Activated T-cell treated with anti-CD3 and anti-CD28 coated beads, Interleukin-2, amount 50 U/mL, for 24 hours (primary cell): ENCODE measurements at regions not wholly inside any gene's neighbourhood (a gene's known extent, or its start where the extent isn't known, plus 50 kb on each side); places are given as distances from the start of the nearest gene placed in this dataset.

Experiments
- DNase-seq: peaks from one replicate; pipeline ENCODE4 v3.0.0-alpha.2; 2020
- H3K27ac Mint-ChIP-seq: 2 replicates; pipeline ENCODE4 v1.8.0; 2020; ENCODE audit warnings: mild to moderate bottlenecking, mixed read lengths
- H3K27me3 Mint-ChIP-seq: 2 replicates; pipeline ENCODE4 v1.8.0; 2020; ENCODE audit warnings: mixed read lengths
- H3K36me3 Mint-ChIP-seq: 2 replicates; pipeline ENCODE4 v1.8.0; 2020; ENCODE audit warnings: low read depth, mixed read lengths
- H3K4me1 Mint-ChIP-seq: 2 replicates; pipeline ENCODE4 v1.8.0; 2020; ENCODE audit warnings: low read depth, mixed read lengths
- H3K4me3 Mint-ChIP-seq: 2 replicates; pipeline ENCODE4 v1.8.0; 2020; ENCODE audit warnings: mild to moderate bottlenecking, moderate library complexity, mixed read lengths
- H3K9me3 Mint-ChIP-seq: 2 replicates; pipeline ENCODE4 v1.8.0; 2020; ENCODE audit warnings: mixed read lengths

GRCh38 chr18:2114289-2114688 lies 457.0 kb downstream of the METTL4 start:
- no peaks in the 10 kb centered on the region for H3K9me3 Mint-ChIP-seq
- H3K36me3 Mint-ChIP-seq: no peaks in the 10 kb centered on the region
- DNase-seq: no peak
- no peak overlapping the region for H3K27ac Mint-ChIP-seq
- no peak overlapping the region for H3K4me3 Mint-ChIP-seq
- peaks cover 31% of the 10 kb centered on the region for H3K27me3 Mint-ChIP-seq
- H3K4me1 Mint-ChIP-seq: no peaks in the 10 kb centered on the region

DNA sequence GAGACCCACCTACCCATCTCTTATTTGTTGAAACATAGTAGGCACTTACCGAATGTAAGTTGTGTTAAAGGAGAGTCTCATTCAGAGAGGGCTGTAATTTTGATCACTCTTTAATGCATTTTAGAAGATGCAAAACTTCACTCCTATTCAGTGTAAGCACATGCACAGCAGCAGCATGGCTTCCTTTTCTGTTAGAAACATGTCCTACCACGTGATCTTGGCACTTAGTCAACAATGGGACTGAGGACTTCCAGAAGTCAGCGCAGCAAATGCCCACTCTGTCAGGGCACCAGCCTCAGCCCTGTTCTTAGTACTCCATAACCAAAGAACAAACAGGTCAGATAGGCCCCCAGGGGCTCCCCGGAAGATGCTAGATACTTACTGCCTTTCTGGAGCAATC lies 456.5 kb downstream of the METTL4 start:
- H3K27me3 Mint-ChIP-seq: peaks cover 30% of the 10 kb centered on the region
- DNase-seq: no peak
- H3K27ac Mint-ChIP-seq: no peak overlapping the region
- H3K4me3 Mint-ChIP-seq: no peak overlapping the region
- H3K36me3 Mint-ChIP-seq: no peaks in the 10 kb centered on the region
- no peaks in the 10 kb centered on the region for H3K9me3 Mint-ChIP-seq
- H3K4me1 Mint-ChIP-seq: no peaks in the 10 kb centered on the region

DNA sequence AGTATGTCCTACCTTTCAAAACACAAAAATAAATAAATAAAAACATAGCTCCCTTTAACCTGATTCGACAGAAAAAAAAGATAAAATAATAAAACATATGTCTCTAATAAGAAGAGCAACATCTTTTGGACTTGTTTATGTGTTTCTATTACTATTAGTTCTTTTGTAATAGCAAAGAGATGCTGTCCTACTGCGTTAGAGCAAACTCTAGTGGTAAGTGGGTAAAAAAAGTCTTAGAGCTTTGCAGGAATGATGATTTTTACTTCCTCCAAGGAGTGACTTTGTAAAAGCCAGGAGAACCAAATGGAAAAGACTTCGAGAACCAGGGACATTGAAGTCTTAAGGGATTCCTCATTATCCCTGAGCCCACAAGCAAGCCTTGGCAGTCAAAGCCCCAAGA lies 450.1 kb downstream of the METTL4 start:
- DNase-seq: no peak
- Mint-ChIP-seq H3K9me3 (no peaks in the 10 kb centered on the region), H3K27ac (no peak overlapping the region)

DNA sequence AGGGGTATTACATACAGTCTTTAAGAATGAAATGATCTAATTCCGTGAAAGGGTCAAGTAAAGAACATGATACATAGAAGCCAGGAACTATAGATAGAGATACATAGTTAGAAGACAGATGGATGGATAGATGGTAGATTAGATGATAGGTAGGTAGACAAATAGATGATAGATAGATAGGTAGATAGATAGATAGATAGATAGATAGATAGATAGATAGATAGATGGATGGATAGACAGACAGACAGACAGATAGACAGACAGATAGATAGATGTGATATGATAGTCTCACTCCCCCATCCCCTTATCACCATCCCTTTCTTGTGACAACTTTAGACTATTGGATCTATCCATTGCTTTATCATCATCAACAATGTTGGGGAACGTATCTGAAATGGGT lies 448.2 kb downstream of the METTL4 start:
- Mint-ChIP-seq H3K36me3 (no peaks in the 10 kb centered on the region), H3K9me3 (no peaks in the 10 kb centered on the region), H3K4me3 (no peak overlapping the region), H3K27me3 (peaks cover 3% of the 10 kb centered on the region), H3K4me1 (no peaks in the 10 kb centered on the region), H3K27ac (no peak overlapping the region)
- DNase-seq: no peak

More for the DNA sequence above, 450.1 kb downstream of the METTL4 start:
- Mint-ChIP-seq H3K36me3 (no peaks in the 10 kb centered on the region), H3K4me1 (no peaks in the 10 kb centered on the region), H3K27me3 (peaks cover 3% of the 10 kb centered on the region), H3K4me3 (no peak overlapping the region)

DNA sequence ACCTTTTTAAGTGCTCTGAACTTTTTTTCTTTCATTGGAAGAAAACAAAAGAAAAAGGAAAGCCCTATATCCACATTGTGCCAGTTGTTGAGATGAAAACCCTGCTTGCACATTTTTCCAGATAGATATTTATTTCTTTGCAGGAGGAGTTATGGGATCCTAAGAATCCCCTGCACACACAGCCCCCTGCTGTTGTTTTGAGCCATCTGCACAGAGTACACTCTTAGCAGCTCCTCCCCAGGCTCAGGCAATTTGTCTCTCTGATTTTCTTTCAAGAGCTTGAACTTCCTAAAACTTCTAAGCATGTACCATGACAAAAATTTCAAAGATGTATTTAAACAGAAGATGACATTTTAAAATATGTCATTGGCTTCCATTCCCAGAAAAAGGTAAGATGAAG lies 436.9 kb downstream of the METTL4 start:
- H3K4me3 Mint-ChIP-seq: no peak overlapping the region
- H3K9me3 Mint-ChIP-seq: no peaks in the 10 kb centered on the region
- peaks cover 15% of the 10 kb centered on the region for H3K27me3 Mint-ChIP-seq
- no peak overlapping the region for H3K27ac Mint-ChIP-seq
- H3K36me3 Mint-ChIP-seq: no peaks in the 10 kb centered on the region
- no peaks in the 10 kb centered on the region for H3K4me1 Mint-ChIP-seq
- DNase-seq: no peak

- Mint-ChIP-seq H3K9me3 (no peaks in the 10 kb centered on the region), H3K4me1 (no peaks in the 10 kb centered on the region), H3K27ac (no peak overlapping the region), H3K36me3 (no peaks in the 10 kb centered on the region), H3K27me3 (peaks cover 5% of the 10 kb centered on the region), H3K4me3 (no peak overlapping the region)
- no peak for DNase-seq
Measured at GRCh38 chr18:2135309-2135708, 436.0 kb downstream of the METTL4 start.

DNA sequence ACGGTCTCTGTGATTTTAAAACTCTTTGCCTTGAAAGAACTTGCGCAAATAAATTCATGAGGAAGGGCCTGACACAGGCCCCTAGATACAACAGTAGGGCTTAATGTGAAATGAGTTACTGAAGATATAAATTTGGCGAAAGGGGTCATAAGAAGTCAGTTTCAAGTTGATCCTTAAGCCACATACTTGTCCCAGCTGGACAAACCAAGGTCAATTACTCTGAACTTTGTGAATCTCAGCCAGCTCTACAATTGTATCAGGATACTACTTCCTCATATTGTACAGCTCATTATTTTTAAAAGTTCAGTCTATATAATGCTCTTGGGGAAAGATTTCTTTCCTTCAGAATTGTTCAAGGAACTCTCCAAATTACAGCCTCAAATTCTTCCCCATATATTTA lies 432.8 kb downstream of the METTL4 start:
- Mint-ChIP-seq H3K4me1 (no peaks in the 10 kb centered on the region), H3K27ac (no peak overlapping the region), H3K27me3 (peaks cover 4% of the 10 kb centered on the region), H3K36me3 (no peaks in the 10 kb centered on the region), H3K9me3 (no peaks in the 10 kb centered on the region), H3K4me3 (no peak overlapping the region)
- DNase-seq: no peak

DNA sequence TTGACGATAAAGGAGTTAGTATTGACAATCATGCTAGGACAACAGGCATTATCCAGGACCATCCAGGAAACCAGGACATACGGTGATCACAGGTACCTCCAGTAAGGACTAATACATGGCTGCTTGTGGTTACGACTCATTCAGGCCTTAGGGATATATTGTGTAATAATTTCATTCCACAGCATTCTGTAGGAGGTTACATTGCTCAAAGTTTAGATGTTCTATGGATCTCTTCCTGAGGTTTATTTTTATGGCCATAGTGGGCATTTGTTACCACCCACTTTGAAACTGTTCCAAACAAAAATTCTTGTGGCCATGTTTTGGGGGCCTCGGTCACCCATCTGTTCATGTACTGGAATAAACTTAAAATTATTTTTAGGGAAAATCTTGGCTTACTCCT lies 431.6 kb downstream of the METTL4 start:
- Mint-ChIP-seq H3K4me3 (no peak overlapping the region), H3K36me3 (no peaks in the 10 kb centered on the region), H3K4me1 (no peaks in the 10 kb centered on the region), H3K27ac (no peak overlapping the region), H3K27me3 (peaks cover 4% of the 10 kb centered on the region), H3K9me3 (no peaks in the 10 kb centered on the region)
- DNase-seq: no peak

DNA sequence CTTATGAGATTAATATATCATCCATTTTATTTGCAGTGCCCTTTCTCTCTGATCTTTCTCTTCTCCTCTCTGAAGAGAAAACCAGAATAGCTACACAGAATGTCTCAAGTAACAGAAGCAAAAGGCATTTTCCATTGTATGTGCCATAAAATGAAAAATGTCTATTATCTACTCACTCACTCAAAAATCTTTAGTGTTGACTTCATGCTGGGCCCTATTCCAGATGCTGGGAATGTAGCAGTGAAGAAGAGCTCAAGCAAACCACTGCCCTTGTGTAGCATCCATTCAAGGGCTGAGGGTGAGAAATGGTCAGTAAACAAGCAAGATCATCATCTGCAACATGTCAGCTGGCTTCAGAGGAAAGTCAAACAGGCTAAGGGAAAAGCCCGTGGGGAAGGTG lies 427.7 kb downstream of the METTL4 start:
- Mint-ChIP-seq H3K4me1 (no peaks in the 10 kb centered on the region), H3K27ac (no peak overlapping the region), H3K36me3 (no peaks in the 10 kb centered on the region), H3K9me3 (no peaks in the 10 kb centered on the region), H3K27me3 (peaks cover 8% of the 10 kb centered on the region), H3K4me3 (no peak overlapping the region)
- no peak for DNase-seq

- H3K27ac Mint-ChIP-seq: no peak overlapping the region
- H3K4me1 Mint-ChIP-seq: no peaks in the 10 kb centered on the region
- no peaks in the 10 kb centered on the region for H3K36me3 Mint-ChIP-seq
- DNase-seq: no peak
- H3K27me3 Mint-ChIP-seq: peaks cover 8% of the 10 kb centered on the region
- no peak overlapping the region for H3K4me3 Mint-ChIP-seq
- no peaks in the 10 kb centered on the region for H3K9me3 Mint-ChIP-seq
Measured at GRCh38 chr18:2144811-2145210, 426.5 kb downstream of the METTL4 start.

DNA sequence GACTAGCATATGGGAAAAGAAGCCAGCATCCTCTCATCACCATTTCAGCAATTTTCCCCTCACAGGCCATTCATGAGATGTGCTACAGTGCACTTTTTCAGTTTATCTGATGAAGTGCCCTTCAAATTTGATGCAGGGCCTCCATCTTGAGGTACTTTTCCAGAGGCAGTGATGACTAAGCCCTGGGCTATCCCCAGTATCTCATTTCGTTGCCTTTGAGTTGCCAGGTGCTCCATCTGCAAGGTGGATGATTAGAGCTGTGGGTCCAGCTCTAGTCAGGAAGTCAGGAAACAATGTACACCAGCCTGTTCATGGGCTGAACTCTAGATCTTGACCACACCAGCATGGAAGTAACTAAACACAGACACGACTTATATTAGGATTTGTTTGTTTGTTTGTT lies 425.2 kb downstream of the METTL4 start:
- peaks cover 8% of the 10 kb centered on the region for H3K27me3 Mint-ChIP-seq
- no peak for DNase-seq
- no peak overlapping the region for H3K27ac Mint-ChIP-seq
- H3K36me3 Mint-ChIP-seq: no peaks in the 10 kb centered on the region
- no peaks in the 10 kb centered on the region for H3K4me1 Mint-ChIP-seq
- H3K9me3 Mint-ChIP-seq: no peaks in the 10 kb centered on the region
- no peak overlapping the region for H3K4me3 Mint-ChIP-seq

- Mint-ChIP-seq H3K27me3 (peaks cover 8% of the 10 kb centered on the region), H3K27ac (no peak overlapping the region), H3K4me1 (no peaks in the 10 kb centered on the region), H3K9me3 (no peaks in the 10 kb centered on the region), H3K4me3 (no peak overlapping the region), H3K36me3 (no peaks in the 10 kb centered on the region)
- DNase-seq: no peak
Measured at GRCh38 chr18:2146754-2147153, 424.6 kb downstream of the METTL4 start.

DNA sequence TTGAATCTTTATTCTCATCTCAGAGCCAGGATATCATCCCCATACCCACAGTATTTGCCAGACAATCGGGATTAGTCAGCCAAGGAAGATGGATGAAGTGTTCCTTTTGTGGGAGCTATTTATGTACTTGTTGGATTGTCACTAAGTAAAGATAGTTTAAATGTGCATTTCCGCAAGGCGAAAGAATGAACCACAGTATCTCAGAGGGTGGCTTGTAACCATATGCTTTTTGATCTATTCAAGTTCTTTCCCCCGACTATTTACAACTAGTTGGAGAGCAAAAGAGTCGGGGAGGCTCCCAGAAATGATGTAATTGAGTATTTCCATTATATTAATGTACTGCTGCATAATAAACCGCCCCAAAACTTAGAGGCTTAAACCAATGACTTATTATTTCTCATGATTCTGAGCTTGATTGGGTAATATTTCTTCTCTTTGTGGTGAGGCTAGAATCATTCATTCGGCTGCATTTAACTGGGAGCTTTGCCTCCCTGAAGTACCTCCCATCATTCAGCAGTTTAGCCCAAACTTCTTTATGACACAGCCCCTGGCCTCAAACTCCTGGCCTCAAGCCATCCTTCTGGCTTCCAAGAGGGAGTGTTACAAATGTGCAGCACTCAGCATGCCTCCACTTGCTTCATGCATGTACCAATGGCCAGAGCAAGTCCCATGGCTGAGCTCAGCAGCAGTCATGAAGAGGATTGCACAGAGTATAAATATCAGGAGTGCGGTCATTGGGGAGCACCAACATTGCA lies 423.7 kb downstream of the METTL4 start:
- H3K4me3 Mint-ChIP-seq: no peak overlapping the region
- no peak overlapping the region for H3K27ac Mint-ChIP-seq
- H3K27me3 Mint-ChIP-seq: peaks cover 8% of the 10 kb centered on the region
- DNase-seq: no peak
- no peaks in the 10 kb centered on the region for H3K36me3 Mint-ChIP-seq
- H3K4me1 Mint-ChIP-seq: no peaks in the 10 kb centered on the region
- H3K9me3 Mint-ChIP-seq: no peaks in the 10 kb centered on the region

- Mint-ChIP-seq H3K27ac (no peak overlapping the region), H3K27me3 (peaks cover 10% of the 10 kb centered on the region), H3K36me3 (no peaks in the 10 kb centered on the region), H3K4me1 (no peaks in the 10 kb centered on the region), H3K9me3 (no peaks in the 10 kb centered on the region), H3K4me3 (no peak overlapping the region)
- no peak for DNase-seq
Measured at GRCh38 chr18:2148823-2149222, 422.5 kb downstream of the METTL4 start.

DNA sequence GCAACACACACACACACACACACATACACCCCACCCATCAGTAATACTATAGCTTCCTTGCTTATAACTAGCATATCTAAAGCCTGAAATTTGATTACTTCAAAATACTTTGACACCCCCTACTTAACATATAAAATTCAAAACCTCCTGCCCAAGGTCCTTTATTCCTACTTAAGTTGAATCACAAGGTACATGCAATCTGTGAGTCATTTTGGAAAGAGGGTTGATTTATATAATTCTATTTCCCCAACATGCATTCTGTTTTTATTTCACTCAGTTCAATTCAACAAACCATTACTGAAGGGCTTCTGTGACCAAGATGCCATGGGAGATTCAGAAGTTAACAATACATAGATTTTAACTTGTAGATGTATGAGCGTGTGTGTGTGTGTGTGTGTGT lies 420.7 kb downstream of the METTL4 start:
- no peak overlapping the region for H3K27ac Mint-ChIP-seq
- H3K4me1 Mint-ChIP-seq: no peaks in the 10 kb centered on the region
- peaks cover 6% of the 10 kb centered on the region for H3K27me3 Mint-ChIP-seq
- H3K36me3 Mint-ChIP-seq: no peaks in the 10 kb centered on the region
- H3K4me3 Mint-ChIP-seq: no peak overlapping the region
- DNase-seq: no peak
- no peaks in the 10 kb centered on the region for H3K9me3 Mint-ChIP-seq

DNA sequence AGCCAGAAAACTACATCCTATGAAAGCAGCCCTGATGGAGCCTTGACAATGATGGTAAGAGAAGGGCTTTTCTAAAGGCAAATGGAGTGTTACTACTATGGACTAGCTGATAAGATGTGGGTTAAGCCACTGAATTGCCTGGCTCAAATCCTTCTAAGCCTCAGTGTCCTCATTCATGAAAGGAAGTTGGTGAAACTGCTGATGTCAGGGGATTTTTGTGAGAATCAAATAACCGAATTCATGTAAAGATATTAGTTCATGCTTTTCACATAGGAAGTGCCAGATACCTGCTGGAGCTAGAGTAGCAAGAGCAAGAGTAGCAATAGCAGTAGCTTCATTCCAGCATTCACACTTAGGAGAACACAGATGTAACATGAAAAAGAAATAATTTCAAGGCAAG lies 417.0 kb downstream of the METTL4 start:
- Mint-ChIP-seq H3K4me3 (no peak overlapping the region), H3K9me3 (no peaks in the 10 kb centered on the region), H3K4me1 (no peaks in the 10 kb centered on the region), H3K27ac (no peak overlapping the region), H3K27me3 (peaks cover 2% of the 10 kb centered on the region), H3K36me3 (no peaks in the 10 kb centered on the region)
- no peak for DNase-seq
